Activated T-cell treated with anti-CD3 and anti-CD28 coated beads, Interleukin-2, amount 50 U/mL, for 4 hours (primary cell): ENCODE measurements at regions not wholly inside any gene's neighbourhood (a gene's known extent, or its start where the extent isn't known, plus 50 kb on each side); places are given as distances from the start of the nearest gene placed in this dataset.

ENCODE experiments used
- ATAC-seq, 2 donors: fragments of 200-7000 bp; cut with Tn5 transposase; one replicate each; pipeline ENCODE4 v1.10.0; 2021
- DNase-seq: peaks from one replicate; pipeline ENCODE4 v3.0.0-alpha.2; 2020
- H3K27me3 Mint-ChIP-seq: one replicate; pipeline ENCODE4 v1.8.0; 2021; ENCODE audit warnings: low read depth, mixed read lengths
- H3K36me3 Mint-ChIP-seq: one replicate; pipeline ENCODE4 v1.8.0; 2022; ENCODE audit warnings: mixed read lengths; ENCODE audit not compliant: insufficient read depth
- H3K4me1 Mint-ChIP-seq: one replicate; pipeline ENCODE4 v1.8.0; 2021; ENCODE audit warnings: low read depth, mixed read lengths
- H3K4me3 Mint-ChIP-seq: one replicate; pipeline ENCODE4 v1.8.0; 2021; ENCODE audit warnings: mild to moderate bottlenecking, moderate library complexity, mixed read lengths
- H3K9me3 Mint-ChIP-seq: one replicate; pipeline ENCODE4 v1.8.0; 2021; ENCODE audit warnings: mixed read lengths

GRCh38 chr3:110894574-110894973 lies 177.0 kb upstream of the NECTIN3 start:
- DNase-seq = no peak
- H3K27me3 Mint-ChIP-seq = peaks cover 2% of the 10 kb centered on the region

DNA sequence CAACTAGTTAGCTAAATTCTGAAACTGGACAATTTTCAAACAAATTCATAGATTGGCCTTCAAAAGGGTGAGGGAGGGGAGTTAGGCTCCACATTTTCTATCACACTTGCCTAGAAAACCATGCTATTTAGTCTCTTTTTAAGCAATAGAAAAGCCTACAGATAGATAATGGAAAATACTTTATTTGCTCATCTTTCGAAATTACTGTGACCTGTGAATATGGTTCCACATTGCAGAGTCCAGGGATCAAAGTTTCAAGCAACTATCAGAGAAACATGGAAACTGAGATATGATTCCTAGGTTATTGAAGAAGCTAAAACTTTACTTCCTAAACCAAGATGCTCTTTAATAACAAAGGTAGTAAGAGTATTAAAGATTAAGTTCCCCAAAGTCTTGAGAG lies 176.6 kb upstream of the NECTIN3 start:
- DNase-seq (no peak), ATAC-seq (no peak)
- no peak overlapping the region for H3K4me3 Mint-ChIP-seq
- peaks cover 2% of the 10 kb centered on the region for H3K27me3 Mint-ChIP-seq
- H3K4me1 Mint-ChIP-seq = no peaks in the 10 kb centered on the region
- H3K9me3 Mint-ChIP-seq = no peaks in the 10 kb centered on the region
- H3K36me3 Mint-ChIP-seq = no peaks in the 10 kb centered on the region

More at GRCh38 chr3:110894574-110894973, 177.0 kb upstream of the NECTIN3 start:
- Mint-ChIP-seq H3K9me3 (no peaks in the 10 kb centered on the region), H3K36me3 (no peaks in the 10 kb centered on the region), H3K4me1 (no peaks in the 10 kb centered on the region), H3K4me3 (no peak overlapping the region)
- ATAC-seq = no peak

- no peak for ATAC-seq
Observed at GRCh38 chr3:110897046-110897445, 174.6 kb upstream of the NECTIN3 start.

GRCh38 chr3:110900576-110900975 lies 171.0 kb upstream of the NECTIN3 start:
- H3K4me3 Mint-ChIP-seq = no peak overlapping the region

More at GRCh38 chr3:110897046-110897445, 174.6 kb upstream of the NECTIN3 start:
- DNase-seq = no peak
- Mint-ChIP-seq H3K27me3 (peaks cover 2% of the 10 kb centered on the region), H3K4me1 (no peaks in the 10 kb centered on the region), H3K9me3 (no peaks in the 10 kb centered on the region), H3K4me3 (no peak overlapping the region), H3K36me3 (no peaks in the 10 kb centered on the region)

GRCh38 chr3:110901536-110901935 lies 170.1 kb upstream of the NECTIN3 start:
- no peaks in the 10 kb centered on the region for H3K36me3 Mint-ChIP-seq
- H3K27me3 Mint-ChIP-seq = peaks cover 2% of the 10 kb centered on the region

More at GRCh38 chr3:110900576-110900975, 171.0 kb upstream of the NECTIN3 start:
- DNase-seq (no peak), ATAC-seq (no peak)
- Mint-ChIP-seq H3K27me3 (peaks cover 2% of the 10 kb centered on the region), H3K36me3 (no peaks in the 10 kb centered on the region), H3K4me1 (no peaks in the 10 kb centered on the region), H3K9me3 (no peaks in the 10 kb centered on the region)

DNA sequence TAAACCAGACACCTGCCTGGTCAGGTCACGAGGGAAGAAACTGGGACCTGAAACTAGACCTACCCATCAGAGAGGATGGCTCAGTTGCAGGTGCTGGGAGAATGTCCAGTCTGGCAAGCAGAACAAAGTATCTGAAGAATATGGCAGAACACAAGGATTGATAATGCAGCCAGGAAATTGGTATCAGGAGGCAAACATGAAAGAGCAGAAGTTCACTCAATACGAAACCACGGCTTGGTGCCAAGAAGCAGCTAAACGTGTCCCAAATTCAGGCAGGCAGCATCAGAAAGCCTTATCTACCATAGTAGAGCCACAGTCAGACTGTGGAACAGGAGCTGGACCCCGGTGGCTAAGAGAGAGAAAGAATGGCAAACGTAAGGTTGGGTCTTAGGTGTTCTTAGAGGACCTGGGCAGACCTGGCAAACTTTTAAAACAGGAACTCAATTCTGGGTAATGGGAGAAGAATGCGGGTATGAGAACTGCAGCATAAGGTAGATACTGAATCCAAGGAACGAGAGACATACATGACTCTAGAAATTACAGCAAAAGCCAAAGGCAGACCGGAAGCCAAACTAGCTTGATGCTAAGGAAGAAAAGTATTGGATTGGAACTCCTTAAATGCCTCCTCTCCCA lies 169.0 kb upstream of the NECTIN3 start:
- no peak for ATAC-seq
- no peaks in the 10 kb centered on the region for H3K9me3 Mint-ChIP-seq
- DNase-seq = no peak
- no peaks in the 10 kb centered on the region for H3K4me1 Mint-ChIP-seq
- no peaks in the 10 kb centered on the region for H3K36me3 Mint-ChIP-seq
- H3K27me3 Mint-ChIP-seq = peaks cover 2% of the 10 kb centered on the region
- H3K4me3 Mint-ChIP-seq = no peak overlapping the region

More at GRCh38 chr3:110901536-110901935, 170.1 kb upstream of the NECTIN3 start:
- no peak for DNase-seq
- no peak for ATAC-seq
- Mint-ChIP-seq H3K4me3 (no peak overlapping the region), H3K9me3 (no peaks in the 10 kb centered on the region), H3K4me1 (no peaks in the 10 kb centered on the region)

GRCh38 chr3:110903771-110904519 lies 167.7 kb upstream of the NECTIN3 start:
- ATAC-seq = no peak
- Mint-ChIP-seq H3K9me3 (no peaks in the 10 kb centered on the region), H3K4me3 (no peak overlapping the region), H3K36me3 (no peaks in the 10 kb centered on the region), H3K27me3 (no peaks in the 10 kb centered on the region), H3K4me1 (no peaks in the 10 kb centered on the region)
- no peak for DNase-seq

DNA sequence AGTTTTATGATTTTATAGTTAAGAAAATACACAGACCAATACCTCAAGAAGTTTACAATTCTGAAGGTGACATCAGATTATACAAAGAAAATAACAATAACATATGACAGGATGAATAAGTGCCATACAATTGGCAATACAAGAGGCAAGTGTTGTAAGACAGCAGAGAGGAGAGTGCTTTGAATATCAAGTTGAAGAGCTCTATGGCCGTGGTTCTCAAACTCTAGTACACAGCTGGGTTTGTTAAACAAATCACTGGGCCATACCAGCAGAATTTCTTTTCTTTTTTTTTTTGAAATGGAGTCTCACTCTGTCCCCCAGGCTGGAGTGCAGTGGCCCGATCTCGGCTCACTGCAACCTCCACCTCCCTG lies 167.1 kb upstream of the NECTIN3 start:
- H3K27me3 Mint-ChIP-seq = no peaks in the 10 kb centered on the region
- no peak overlapping the region for H3K4me3 Mint-ChIP-seq
- no peak for DNase-seq
- no peaks in the 10 kb centered on the region for H3K9me3 Mint-ChIP-seq
- no peaks in the 10 kb centered on the region for H3K36me3 Mint-ChIP-seq
- ATAC-seq = no peak
- H3K4me1 Mint-ChIP-seq = no peaks in the 10 kb centered on the region

DNA sequence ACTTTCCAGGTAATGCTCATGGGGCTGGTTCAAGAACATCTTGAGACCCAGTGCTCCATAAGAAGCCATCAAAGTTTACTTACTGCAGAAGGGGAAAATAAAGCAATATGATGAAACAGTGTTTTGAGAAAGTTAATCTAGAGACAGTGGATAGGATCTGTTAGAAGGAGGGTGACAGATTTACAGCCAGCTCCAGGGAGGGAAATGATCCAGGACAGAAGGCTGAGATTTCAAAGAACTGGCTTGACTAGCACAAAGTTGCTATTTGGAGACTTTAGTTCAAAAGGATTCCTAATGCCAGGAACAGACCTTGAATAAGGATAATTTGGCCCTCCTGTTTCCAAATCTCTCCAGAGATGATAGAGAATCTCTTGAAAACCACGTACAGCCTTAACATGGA lies 166.5 kb upstream of the NECTIN3 start:
- Mint-ChIP-seq H3K27me3 (no peaks in the 10 kb centered on the region), H3K4me1 (no peaks in the 10 kb centered on the region), H3K36me3 (no peaks in the 10 kb centered on the region), H3K4me3 (no peak overlapping the region), H3K9me3 (no peaks in the 10 kb centered on the region)
- no peak for DNase-seq
- no peak for ATAC-seq

DNA sequence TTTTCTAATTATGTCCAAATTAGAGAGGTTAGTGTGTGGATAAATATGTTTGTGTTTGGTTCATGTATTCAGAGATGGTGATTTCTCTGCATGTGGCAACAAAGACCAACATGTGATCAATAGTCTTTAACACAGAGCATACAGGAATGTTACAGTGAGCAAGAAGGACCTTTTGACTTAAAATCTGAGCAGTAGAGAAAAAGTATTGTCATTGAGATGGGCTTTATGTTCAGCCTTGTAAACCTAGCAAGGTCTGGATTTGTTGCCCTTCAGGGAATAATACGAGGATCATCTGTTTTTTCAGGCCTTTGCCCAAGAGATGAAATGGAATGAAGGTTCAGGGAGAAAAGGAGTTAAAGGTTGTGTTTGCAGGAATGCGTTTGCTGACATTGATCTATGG lies 161.8 kb upstream of the NECTIN3 start:
- Mint-ChIP-seq H3K36me3 (no peaks in the 10 kb centered on the region), H3K27me3 (no peaks in the 10 kb centered on the region), H3K4me3 (no peak overlapping the region), H3K9me3 (no peaks in the 10 kb centered on the region), H3K4me1 (no peaks in the 10 kb centered on the region)
- no peak for ATAC-seq
- no peak for DNase-seq

DNA sequence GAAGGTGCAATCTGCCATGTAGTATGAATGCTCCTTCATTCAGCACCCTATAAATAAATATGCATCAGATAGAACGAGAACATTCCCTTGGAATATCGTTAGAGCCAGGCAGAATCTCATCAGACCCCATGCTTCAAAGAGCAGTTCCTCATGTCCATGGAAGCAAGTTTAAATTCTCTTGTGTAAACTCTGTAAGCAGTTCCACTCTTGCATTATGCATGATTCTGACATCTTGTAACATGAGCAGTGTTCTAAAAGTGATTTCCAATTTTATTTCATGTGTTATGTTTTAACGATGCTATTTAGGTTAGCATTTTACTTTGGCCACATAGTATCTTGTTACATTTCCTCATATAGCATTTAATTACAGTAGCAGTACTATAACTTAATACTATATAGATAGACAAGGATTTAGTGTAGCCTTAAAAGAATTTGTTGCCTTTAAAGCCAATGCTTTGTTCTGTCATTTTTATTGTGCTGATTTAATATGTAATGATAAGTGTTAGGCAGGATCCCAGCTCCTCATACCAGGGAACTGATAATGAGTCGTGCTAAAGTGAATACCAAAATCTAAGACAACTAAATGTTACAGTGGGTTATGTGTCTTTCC lies 161.2 kb upstream of the NECTIN3 start:
- Mint-ChIP-seq H3K4me3 (no peak overlapping the region), H3K9me3 (no peaks in the 10 kb centered on the region), H3K27me3 (no peaks in the 10 kb centered on the region), H3K36me3 (no peaks in the 10 kb centered on the region), H3K4me1 (no peaks in the 10 kb centered on the region)
- ATAC-seq (no peak), DNase-seq (no peak)

GRCh38 chr3:110918963-110919362 lies 152.7 kb upstream of the NECTIN3 start:
- Mint-ChIP-seq H3K4me3 (no peak overlapping the region), H3K4me1 (no peaks in the 10 kb centered on the region), H3K27me3 (peaks cover 3% of the 10 kb centered on the region), H3K36me3 (no peaks in the 10 kb centered on the region), H3K9me3 (no peaks in the 10 kb centered on the region)
- ATAC-seq = no peak
- DNase-seq = no peak

DNA sequence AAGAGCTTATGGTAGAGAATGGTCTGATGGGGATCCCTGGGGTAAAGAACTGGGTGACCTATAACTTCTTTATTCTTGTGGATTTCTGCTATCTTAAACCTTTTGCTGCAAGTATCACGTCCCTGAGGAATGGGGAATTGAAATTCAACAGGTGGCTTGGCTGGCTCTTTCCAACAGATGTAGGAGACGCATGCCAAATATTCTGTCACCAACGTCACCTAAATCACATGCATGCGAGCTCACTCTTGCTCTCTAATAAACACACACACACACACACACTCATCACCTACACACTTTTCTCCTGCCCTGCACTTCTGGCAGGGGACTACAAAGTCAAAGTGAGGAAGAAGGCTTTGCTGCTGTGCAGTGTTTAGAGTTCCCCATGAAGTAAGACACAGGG lies 145.8 kb upstream of the NECTIN3 start:
- DNase-seq (no peak), ATAC-seq (no peak)
- Mint-ChIP-seq H3K4me1 (no peaks in the 10 kb centered on the region), H3K27me3 (peaks cover 10% of the 10 kb centered on the region), H3K4me3 (no peak overlapping the region), H3K36me3 (no peaks in the 10 kb centered on the region), H3K9me3 (no peaks in the 10 kb centered on the region)

GRCh38 chr3:110928016-110928662 lies 143.5 kb upstream of the NECTIN3 start:
- Mint-ChIP-seq H3K36me3 (no peaks in the 10 kb centered on the region), H3K4me3 (no peak overlapping the region), H3K9me3 (no peaks in the 10 kb centered on the region), H3K27me3 (peaks cover 10% of the 10 kb centered on the region), H3K4me1 (no peaks in the 10 kb centered on the region)
- no peak for DNase-seq
- ATAC-seq = no peak
